NT2/D1 (cell line): ENCODE measurements at regions not wholly inside any gene's neighbourhood (a gene's known extent, or its start where the extent isn't known, plus 50 kb on each side); places are given as distances from the start of the nearest gene placed in this dataset.

Experiments used
- SUZ12 ChIP-seq: IDR thresholded peaks from 2 replicates; pipeline ENCODE4 v1.6.1; 2011; ENCODE audit not compliant: insufficient read length, insufficient read depth; ENCODE audit errors: extremely low read depth
- YY1 ChIP-seq: IDR thresholded peaks from 2 replicates; pipeline ENCODE4 v1.6.1; 2011; ENCODE audit not compliant: insufficient read length, insufficient read depth
- ZNF274 ChIP-seq: IDR thresholded peaks from 2 replicates; pipeline ENCODE4 v1.6.1; 2011; ENCODE audit warnings: mild to moderate bottlenecking, low read depth, low read length

DNA sequence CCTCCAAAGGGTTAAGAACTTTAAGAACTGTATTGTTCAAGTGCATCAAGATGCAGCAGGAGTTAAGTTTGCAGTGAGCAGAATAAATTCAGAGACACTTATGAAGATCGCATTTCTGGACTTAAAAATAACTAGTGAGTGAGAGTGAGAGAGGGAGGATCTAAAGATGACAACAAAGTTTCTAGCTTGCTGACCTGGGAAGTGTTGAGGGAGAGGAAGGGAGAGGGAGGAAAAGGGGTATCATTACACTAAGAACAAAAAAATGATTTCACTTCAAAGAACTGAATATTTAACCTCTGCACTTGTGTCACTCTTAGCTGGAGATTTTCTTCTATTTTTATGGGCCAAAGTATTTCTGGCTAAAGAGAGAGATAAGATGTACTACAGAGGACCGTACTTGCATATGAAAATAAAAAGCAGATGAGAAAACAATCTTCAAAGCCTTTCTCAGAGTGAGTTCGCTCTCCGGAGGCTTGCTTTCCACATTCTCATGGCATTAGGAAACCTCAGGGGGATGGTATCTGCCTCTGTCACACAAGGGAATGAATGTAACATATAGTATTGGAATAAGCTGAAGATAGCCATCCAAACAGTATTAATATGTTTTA lies 91.4 kb upstream of the TJP1 start:
- no peak for TF ChIP-seq SUZ12
- no peak for TF ChIP-seq ZNF274
- TF ChIP-seq YY1 = no peak
